ENCODE measurements at regions not wholly inside any gene's neighbourhood (a gene's known extent, or its start where the extent isn't known, plus 50 kb on each side); places are given as distances from the start of the nearest gene placed in this dataset.

- no peaks in the 10 kb centered on the region; the same call in 1 of the 2 replicates for H3K27me3 ChIP-seq (replicated peaks; ENCODE audit: control insufficient read depth, insufficient read depth, low read length)
- H3K4me3 ChIP-seq (replicated peaks; ENCODE audit: low read depth, low read length), result no peak overlapping the region
- TF ChIP-seq CTCF (IDR thresholded peaks at IDR 0.05; ENCODE audit: insufficient read depth, low read length, poor library complexity, severe bottlenecking), result no peak
- no peak for DNase-seq (ENCODE audit: extremely low read depth, insufficient read length)
- no peaks in the 10 kb centered on the region for H3K36me3 ChIP-seq (ENCODE audit: control insufficient read depth, insufficient read depth, low read length)
Observed at GRCh38 chr1:31503570-31503969, 72.7 kb upstream of the TINAGL1 start.

- no peak for TF ChIP-seq CTCF (IDR thresholded peaks at IDR 0.05; ENCODE audit: insufficient read depth, low read length, poor library complexity, severe bottlenecking)
- DNase-seq (ENCODE audit: extremely low read depth, insufficient read length), result no peak
- no peaks in the 10 kb centered on the region for H3K36me3 ChIP-seq (ENCODE audit: control insufficient read depth, insufficient read depth, low read length)
- H3K27me3 ChIP-seq (replicated peaks; ENCODE audit: control insufficient read depth, insufficient read depth, low read length), result no peaks in the 10 kb centered on the region; the same call in 1 of the 2 replicates
- no peak overlapping the region for H3K4me3 ChIP-seq (replicated peaks; ENCODE audit: low read depth, low read length)
Observed at GRCh38 chr1:31504001-31504400, 72.3 kb upstream of the TINAGL1 start.

- Histone ChIP-seq H3K4me3 (replicated peaks; ENCODE audit: low read depth, low read length) (no peak overlapping the region), H3K27me3 (replicated peaks; ENCODE audit: control insufficient read depth, insufficient read depth, low read length) (no peaks in the 10 kb centered on the region; the same call in 1 of the 2 replicates), H3K36me3 (ENCODE audit: control insufficient read depth, insufficient read depth, low read length) (no peaks in the 10 kb centered on the region)
- TF ChIP-seq CTCF (IDR thresholded peaks at IDR 0.05; ENCODE audit: insufficient read depth, low read length, poor library complexity, severe bottlenecking), result no peak
- DNase-seq (ENCODE audit: extremely low read depth, insufficient read length), result peak; percentile 41
Observed at GRCh38 chr1:31505911-31506497, 70.3 kb upstream of the TINAGL1 start.

- Histone ChIP-seq H3K4me3 (replicated peaks; ENCODE audit: low read depth, low read length) (no peak overlapping the region), H3K27me3 (replicated peaks; ENCODE audit: control insufficient read depth, insufficient read depth, low read length) (no peaks in the 10 kb centered on the region; the same call in 1 of the 2 replicates)
- TF ChIP-seq CTCF (IDR thresholded peaks at IDR 0.05; ENCODE audit: insufficient read depth, low read length, poor library complexity, severe bottlenecking), result no peak
Observed at GRCh38 chr1:31507221-31507620, 69.1 kb upstream of the TINAGL1 start.

GRCh38 chr1:31507676-31508530 lies 68.4 kb upstream of the TINAGL1 start:
- H3K27me3 ChIP-seq (replicated peaks; ENCODE audit: control insufficient read depth, insufficient read depth, low read length), result no peaks in the 10 kb centered on the region; the same call in 1 of the 2 replicates
- no peak overlapping the region for H3K4me3 ChIP-seq (replicated peaks; ENCODE audit: low read depth, low read length)
- H3K36me3 ChIP-seq (ENCODE audit: control insufficient read depth, insufficient read depth, low read length), result no peaks in the 10 kb centered on the region
- no peak for DNase-seq (ENCODE audit: extremely low read depth, insufficient read length)
- TF ChIP-seq CTCF (IDR thresholded peaks at IDR 0.05; ENCODE audit: insufficient read depth, low read length, poor library complexity, severe bottlenecking), result no peak

More at GRCh38 chr1:31507221-31507620, 69.1 kb upstream of the TINAGL1 start:
- no peak for DNase-seq (ENCODE audit: extremely low read depth, insufficient read length)
- no peaks in the 10 kb centered on the region for H3K36me3 ChIP-seq (ENCODE audit: control insufficient read depth, insufficient read depth, low read length)

All from GM06990 (cell line).